Activated T-cell treated with anti-CD3 and anti-CD28 coated beads for 4 hours (primary cell): ENCODE measurements at regions not wholly inside any gene's neighbourhood (a gene's known extent, or its start where the extent isn't known, plus 50 kb on each side); places are given as distances from the start of the nearest gene placed in this dataset.

ENCODE experiments used
- DNase-seq: peaks from one replicate; pipeline ENCODE4 v3.0.0-alpha.2; 2020

GRCh38 chr10:130858626-130859025 lies 452.9 kb downstream of the TCERG1L start:
- no peak for DNase-seq

- no peak for DNase-seq
Measured at GRCh38 chr10:130859427-130859826, 452.1 kb downstream of the TCERG1L start.

- no peak for DNase-seq
Measured at GRCh38 chr10:130862122-130862521, 449.4 kb downstream of the TCERG1L start.

- DNase-seq, result no peak
Measured at GRCh38 chr10:130862626-130863025, 448.9 kb downstream of the TCERG1L start.

- no peak for DNase-seq
Measured at GRCh38 chr10:130863044-130863443, 448.5 kb downstream of the TCERG1L start.

- no peak for DNase-seq
Measured at GRCh38 chr10:130864961-130865818, 446.3 kb downstream of the TCERG1L start.

- no peak for DNase-seq
Measured at GRCh38 chr10:130866857-130867256, 444.7 kb downstream of the TCERG1L start.

- DNase-seq, result no peak
Measured at GRCh38 chr10:130867446-130868194, 443.9 kb downstream of the TCERG1L start.

GRCh38 chr10:130869179-130869841 lies 442.2 kb downstream of the TCERG1L start:
- DNase-seq, result no peak

GRCh38 chr10:130871406-130871805 lies 440.1 kb downstream of the TCERG1L start:
- no peak for DNase-seq

- DNase-seq, result no peak
Measured at GRCh38 chr10:130873636-130874035, 437.9 kb downstream of the TCERG1L start.

GRCh38 chr10:130875116-130875515 lies 436.4 kb downstream of the TCERG1L start:
- no peak for DNase-seq

GRCh38 chr10:130875897-130876472 lies 435.5 kb downstream of the TCERG1L start:
- no peak for DNase-seq

- DNase-seq, result no peak
Measured at GRCh38 chr10:130877126-130877525, 434.4 kb downstream of the TCERG1L start.

- DNase-seq, result no peak
Measured at GRCh38 chr10:130878131-130878530, 433.4 kb downstream of the TCERG1L start.

- no peak for DNase-seq
Measured at GRCh38 chr10:130882906-130883305, 428.6 kb downstream of the TCERG1L start.

- no peak for DNase-seq
Measured at GRCh38 chr10:130884456-130884855, 427.1 kb downstream of the TCERG1L start.

GRCh38 chr10:130885021-130885655 lies 426.4 kb downstream of the TCERG1L start:
- DNase-seq, result no peak

- no peak for DNase-seq
Measured at GRCh38 chr10:130887170-130887569, 424.4 kb downstream of the TCERG1L start.

GRCh38 chr10:130888493-130888892 lies 423.0 kb downstream of the TCERG1L start:
- no peak for DNase-seq

GRCh38 chr10:130889240-130889639 lies 422.3 kb downstream of the TCERG1L start:
- DNase-seq, result no peak

GRCh38 chr10:130889780-130890179 lies 421.7 kb downstream of the TCERG1L start:
- no peak for DNase-seq

GRCh38 chr10:130891066-130891465 lies 420.5 kb downstream of the TCERG1L start:
- DNase-seq, result no peak
